DMS153 (cell line): ENCODE measurements at regions not wholly inside any gene's neighbourhood (a gene's known extent, or its start where the extent isn't known, plus 50 kb on each side); places are given as distances from the start of the nearest gene placed in this dataset.
A peak's percentile ranks its signal among the peaks of the same experiment; 100 is the strongest.

Experiments used
- DNase-seq: peaks from one replicate; lab custom pipeline; 2025; lab: John Stamatoyannopoulos, UW

DNA sequence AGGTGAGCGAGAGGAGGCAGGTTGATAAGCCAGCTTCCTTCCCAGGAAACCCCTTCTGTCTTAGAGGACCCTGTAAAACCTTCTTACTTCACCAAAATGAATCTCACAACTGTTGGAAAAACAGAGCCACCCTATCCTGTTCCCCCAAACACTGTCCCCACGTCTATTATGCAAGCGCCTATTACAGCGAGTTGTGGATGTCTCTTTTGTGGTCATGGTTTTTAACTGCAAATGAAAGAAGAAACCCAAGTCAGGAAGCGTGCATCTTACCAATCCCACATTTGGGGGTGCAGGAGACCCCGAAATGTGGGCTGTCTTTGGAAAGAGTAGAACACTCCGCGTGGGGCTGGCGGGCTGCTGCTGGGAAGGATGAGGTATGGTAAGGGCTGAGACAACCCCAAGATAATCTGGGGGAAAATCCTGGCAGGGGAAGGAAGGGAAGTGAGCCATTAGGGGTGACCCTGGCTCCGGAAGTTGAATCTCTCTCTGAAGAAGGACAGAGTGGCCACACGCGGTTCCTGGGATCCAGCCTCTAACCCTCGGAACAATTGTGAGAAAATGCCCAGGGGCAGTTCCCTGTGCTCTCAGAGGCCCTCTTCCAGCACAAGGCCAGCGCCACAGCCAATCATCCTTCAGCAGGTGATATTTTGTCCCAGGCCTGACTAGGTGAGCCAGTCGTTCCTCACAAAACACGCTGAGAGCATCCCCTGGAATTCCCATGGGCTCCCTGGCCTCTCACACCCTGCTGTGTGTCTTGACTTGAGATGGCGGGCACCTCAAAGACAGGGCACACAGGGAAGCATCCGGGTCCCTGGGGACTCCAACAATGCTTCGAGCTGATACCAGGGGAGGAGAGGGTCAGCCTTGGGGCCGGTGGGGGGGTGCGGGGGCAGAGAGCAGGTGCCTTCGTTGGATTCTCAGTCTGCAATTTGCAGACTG lies 168.5 kb upstream of the IRF2BP2 start:
- no peak for DNase-seq

- no peak for DNase-seq
These were observed 167.9 kb upstream of the IRF2BP2 start for GRCh38 chr1:234777856-234778220.

- DNase-seq: no peak
These were observed 167.2 kb upstream of the IRF2BP2 start for GRCh38 chr1:234776876-234777855.

DNA sequence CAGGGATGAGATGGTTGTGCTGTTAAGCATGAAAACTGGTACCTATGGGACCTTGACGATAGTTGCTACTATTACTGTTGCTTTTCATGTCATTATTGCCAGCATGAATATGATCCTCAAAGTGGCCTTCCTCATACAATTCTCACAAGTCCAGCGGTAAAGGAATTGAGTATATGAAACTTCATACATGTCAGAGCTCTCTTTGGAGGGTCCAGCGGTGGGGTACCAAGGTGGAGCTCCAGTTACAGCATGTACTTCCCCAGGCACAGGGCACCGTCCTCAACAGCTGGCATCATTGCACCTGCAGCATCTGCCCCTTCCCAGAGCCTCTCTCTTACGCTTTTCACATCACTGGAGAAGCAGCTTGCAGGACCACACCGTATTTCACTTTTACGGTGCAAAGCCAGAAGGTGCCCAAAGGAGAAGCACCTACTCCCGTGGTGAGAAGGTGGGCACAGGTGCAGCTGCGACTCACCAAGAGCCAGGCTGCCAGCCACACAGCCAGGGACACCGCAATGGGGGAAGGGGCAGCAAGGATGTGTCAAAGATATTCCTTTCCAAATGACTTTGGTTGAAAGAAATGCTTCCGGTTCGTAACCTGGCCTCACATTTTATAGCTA lies 166.4 kb upstream of the IRF2BP2 start:
- DNase-seq: no peak

DNA sequence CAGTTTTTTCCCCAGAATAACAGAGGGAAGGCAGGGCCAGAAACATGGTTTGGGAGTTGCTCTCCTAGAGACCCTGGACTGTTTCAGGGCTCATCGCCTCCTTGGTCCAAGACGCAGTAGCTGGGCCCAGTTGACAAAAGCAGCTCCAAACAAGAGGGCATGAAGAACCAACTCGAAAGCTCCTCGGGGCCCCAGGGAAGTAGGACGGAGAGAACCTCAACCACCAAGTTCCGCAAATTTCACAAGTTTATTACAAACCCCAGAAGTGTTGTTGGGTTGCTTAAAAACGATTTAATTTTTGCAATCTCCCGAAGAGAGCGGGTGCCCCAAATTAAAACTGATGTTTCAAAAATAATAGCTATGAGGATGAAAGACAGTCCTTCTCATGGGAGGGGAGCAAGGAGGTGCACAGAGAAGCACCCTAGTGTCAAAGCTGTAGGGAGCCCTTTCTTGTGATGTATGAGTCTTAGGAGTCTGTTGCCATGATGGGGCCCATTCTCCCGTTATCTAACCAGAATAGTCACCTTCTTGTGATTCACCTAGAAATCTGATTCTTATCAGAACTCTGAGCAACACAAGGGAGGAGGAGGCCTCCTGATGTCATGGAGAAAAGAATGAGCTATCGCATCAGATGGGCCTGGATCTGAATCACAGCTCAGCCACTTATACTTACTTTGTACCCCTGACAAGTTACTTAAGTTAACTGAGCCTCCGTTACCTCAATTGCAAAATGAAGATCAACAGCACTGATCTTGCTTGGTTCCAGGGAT lies 165.7 kb upstream of the IRF2BP2 start:
- no peak for DNase-seq

DNA sequence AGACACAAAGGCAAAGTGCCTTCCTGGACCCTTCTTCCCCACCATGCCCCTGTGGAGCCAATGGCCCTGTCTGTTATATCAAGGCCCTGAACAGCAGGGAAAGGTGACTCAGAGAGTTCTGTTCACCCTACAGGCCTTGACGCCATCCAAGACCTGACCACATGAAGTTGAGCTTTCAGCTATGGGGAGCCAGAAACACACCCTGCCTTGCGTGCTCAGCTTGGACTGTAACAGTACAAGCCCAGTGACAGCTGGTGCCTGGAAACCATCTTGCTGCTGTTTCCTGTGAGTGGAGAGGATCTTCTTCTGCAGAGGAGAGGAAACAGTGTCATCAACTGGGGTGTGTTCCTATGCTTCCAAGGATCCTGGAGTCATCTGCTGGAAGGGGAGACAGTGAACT lies 165.0 kb upstream of the IRF2BP2 start:
- no peak for DNase-seq

DNA sequence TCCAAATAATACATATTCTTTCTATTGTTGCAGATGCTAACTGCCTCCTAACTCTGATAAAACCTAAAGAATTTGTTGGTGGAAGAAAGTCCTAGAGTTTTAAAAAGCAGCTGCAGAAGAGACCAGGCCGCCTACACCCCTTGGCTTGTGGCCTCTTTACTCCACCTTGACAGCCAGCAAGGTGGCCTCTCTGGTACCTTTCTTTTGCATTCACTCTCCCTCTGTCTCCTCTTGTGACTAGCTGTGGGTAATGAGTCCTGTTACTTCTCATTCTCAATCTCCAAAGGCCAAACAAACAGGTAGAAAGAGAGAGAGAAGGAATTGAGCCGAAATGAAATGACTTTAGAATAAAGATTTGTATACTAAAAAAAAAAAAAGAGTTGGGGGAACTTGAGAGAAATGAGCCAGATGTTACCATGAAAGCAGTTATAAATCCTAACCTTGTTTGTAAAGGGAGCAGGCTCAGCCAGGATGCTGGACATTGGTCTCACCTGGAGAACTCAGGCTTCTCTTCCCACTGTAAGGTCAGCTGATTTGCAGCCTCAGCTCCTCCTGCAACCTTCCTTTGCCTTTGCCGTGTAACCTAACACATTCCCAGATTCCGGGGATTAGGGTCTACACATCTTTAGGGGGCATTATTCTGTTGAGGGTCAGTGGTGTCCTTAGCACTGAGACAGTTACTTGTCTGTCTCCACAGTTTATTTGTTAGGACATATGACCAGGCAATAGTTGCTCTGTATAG lies 164.1 kb upstream of the IRF2BP2 start:
- DNase-seq: no peak

GRCh38 chr1:234772345-234773147 lies 162.6 kb upstream of the IRF2BP2 start:
- DNase-seq: peak; percentile 33

DNA sequence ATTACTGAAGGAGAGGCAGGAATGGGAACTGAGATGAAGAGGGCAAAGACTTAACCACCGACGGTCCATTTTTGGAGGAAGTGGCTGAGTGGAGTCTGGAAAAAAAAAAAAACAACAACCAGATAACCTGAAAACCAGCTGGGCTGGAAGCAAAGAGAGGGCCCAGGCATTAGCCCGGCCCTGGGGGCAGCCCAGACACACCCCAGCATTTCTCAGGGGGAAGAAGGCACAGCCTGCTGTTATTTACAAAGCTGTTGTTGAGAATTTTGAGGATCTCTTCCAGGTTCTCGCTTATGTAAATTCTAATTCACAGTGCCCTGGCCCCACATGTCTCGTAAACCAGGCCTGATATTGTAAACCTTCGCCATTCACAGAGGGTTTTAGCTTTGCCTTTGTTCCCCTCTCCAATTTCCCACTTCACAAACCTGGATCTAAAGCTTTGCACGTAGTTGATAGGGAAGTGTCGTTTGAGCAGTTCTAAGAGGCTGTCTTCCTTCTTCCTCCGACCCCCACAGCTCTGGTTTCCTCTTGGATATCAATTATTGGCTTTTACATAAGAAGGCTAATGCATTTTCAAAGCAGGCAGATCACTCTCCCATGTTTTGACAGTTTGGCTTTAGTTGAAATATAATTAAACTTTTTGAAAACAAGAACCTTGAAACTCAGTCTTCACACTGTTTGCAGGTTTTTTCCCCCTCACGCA lies 161.8 kb upstream of the IRF2BP2 start:
- DNase-seq: peak; percentile 88

- no peak for DNase-seq
These were observed 161.1 kb upstream of the IRF2BP2 start for GRCh38 chr1:234770924-234771540.

DNA sequence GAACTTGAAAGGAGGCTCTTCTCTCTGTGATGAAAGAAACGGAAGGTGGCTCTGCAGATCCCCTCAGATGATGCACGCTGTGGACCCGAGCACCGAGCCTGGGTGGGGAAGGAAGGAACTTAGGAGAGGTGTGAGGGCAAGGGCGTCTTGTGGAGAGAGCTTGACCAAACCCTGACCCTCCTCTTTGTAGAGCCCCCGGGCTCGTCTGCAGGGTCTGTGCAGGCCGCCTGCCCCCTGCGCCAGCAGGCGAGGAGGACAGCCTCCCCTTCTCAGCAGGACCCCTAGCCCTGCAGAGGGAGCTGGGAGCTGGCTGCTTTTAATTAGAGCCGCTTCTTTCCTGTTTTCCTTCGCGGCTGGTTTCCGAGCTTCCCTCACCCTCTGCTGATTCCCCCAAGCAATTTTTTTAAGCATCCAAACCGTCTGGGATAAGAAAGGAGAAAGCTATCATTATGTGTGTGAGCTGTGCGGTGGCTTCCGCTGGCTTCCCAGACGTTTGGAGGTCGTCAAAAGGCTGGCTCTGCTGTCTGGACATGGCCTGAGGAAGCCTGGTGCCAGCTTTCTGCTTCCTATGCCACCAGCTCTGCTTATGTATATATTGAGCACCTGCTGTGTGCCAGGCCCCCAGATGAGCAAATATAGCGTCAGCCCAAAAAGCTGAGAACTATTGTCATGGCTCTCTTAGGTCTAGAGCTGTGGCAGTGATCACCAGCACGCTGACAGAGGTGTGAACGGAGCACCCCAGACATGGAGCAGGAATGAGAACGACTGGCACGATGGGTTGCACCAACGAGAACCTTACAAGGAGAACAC lies 160.2 kb upstream of the IRF2BP2 start:
- no peak for DNase-seq

- no peak for DNase-seq
These were observed 159.5 kb upstream of the IRF2BP2 start for GRCh38 chr1:234769284-234769985.

GRCh38 chr1:234768569-234769283 lies 158.7 kb upstream of the IRF2BP2 start:
- DNase-seq: no peak

- DNase-seq: no peak
These were observed 158.2 kb upstream of the IRF2BP2 start for GRCh38 chr1:234768171-234768568.

DNA sequence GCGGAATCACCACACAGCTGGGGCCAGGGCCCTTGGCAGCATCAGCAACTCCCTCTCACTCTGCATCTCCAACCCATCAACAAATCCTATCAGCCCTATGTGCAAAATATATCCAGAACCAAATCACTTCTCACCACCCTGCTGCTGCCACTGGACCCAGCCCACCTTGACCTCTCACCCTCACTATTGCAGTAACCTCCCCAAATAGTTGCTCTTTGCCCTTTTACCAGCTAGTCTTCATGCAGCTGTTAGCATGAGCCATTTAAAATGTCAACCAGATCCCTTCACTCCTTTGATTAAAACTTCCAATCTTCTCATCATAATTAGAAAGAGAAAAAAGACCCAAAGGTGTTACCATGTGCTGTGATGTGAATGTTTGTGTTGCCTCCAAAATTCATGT lies 155.7 kb upstream of the IRF2BP2 start:
- DNase-seq: no peak

DNA sequence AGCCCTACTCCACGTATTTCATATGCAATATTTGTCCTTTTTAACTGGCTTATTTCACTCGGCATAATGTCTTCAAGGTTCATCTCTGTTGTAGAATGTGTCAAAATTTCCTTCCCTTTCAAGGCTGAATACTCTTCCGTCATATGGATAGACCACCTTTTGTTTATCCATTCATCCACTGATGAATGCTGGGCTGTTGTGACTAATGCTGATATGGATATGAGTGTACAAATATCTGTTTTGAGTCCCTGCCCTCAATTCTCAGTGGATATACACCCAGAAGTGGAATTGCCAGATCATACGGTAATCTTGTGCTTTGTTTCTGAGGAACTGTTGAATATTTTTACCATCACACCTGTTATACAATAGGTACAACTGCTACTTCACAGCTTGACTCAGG lies 155.2 kb upstream of the IRF2BP2 start:
- no peak for DNase-seq

DNA sequence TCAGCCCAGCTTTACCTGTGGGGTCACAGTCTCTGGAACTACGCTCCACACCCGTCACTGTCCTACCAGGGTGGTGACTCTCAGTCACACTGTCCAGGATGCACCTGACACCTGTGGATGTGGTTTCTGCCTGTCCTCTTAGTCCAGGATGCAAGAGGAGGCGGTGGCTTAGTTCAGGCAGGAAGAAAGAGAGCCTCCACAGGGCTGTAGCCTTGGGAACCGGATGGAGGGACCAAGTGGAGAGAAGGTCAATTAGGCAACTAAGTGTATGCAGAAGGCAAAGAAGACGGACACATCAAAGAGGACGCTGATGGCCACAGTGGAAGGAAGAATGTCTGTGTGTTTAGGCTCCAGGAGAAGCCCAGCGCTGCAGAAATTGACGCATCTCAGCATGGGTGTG lies 153.9 kb upstream of the IRF2BP2 start:
- no peak for DNase-seq
